Gastrocnemius medialis (tissue), 4 donors: ENCODE measurements at regions not wholly inside any gene's neighbourhood (a gene's known extent, or its start where the extent isn't known, plus 50 kb on each side); places are given as distances from the start of the nearest gene placed in this dataset.

Experiments
- ATAC-seq, 2 donors: fragments of 150-250 bp; one replicate each; pipeline ENCODE4 v1.9.1; 2016
- DNase-seq, 2 donors: peaks; one replicate each; pipeline ENCODE4 v3.0.0-alpha.2; 2019
- H3K27ac ChIP-seq, 4 donors: fragments of 200-600 bp; sonication (generic); 1 replicate in 1 of 4; 2 replicates in 3 of 4; pipeline ENCODE4 v1.5.1; 2016 to 2018; ENCODE audit warnings: mild to moderate bottlenecking in 2 of 4, moderate library complexity in 1 of 4
- H3K27me3 ChIP-seq, 3 donors: fragments of 200-600 bp; sonication (generic) in 2 of 3; 1 replicate in 1 of 3; 2 replicates in 2 of 3; pipeline versions ENCODE4 v1.5.1 to v1.6.0; 2016 to 2019; ENCODE audit warnings: mild to moderate bottlenecking in 1 of 3, moderate library complexity in 1 of 3
- H3K36me3 ChIP-seq, 2 donors: fragments of 200-600 bp; sonication (generic) in 1 of 2; one replicate each; pipeline ENCODE4 v1.5.1; 2017 to 2018
- H3K4me1 ChIP-seq, 2 donors: fragments of 200-600 bp; sonication (generic) in 1 of 2; one replicate each; pipeline ENCODE4 v1.5.1; 2016 to 2017; ENCODE audit warnings: mild to moderate bottlenecking in 2 of 2
- H3K4me3 ChIP-seq, 4 donors: fragments of 200-600 bp; sonication (generic) in 3 of 4; 1 replicate in 1 of 4; 2 replicates in 3 of 4; pipeline ENCODE4 v1.5.1; 2016 to 2019; ENCODE audit warnings: mild to moderate bottlenecking in 2 of 4
- H3K9me3 ChIP-seq, 3 donors: fragments of 200-600 bp; sonication (generic) in 2 of 3; 1 replicate in 1 of 3; 2 replicates in 2 of 3; pipeline ENCODE4 v1.5.1; 2016 to 2019
- CTCF ChIP-seq, 5 experiments: fragments of 450-650 bp in 3 of 5; fragments of 200-600 bp in 2 of 5; sonication (generic) in 2 of 5; IDR thresholded peaks in 4 of 5; conservative IDR thresholded peaks in 1 of 5; 1 replicate in 4 of 5; 2 replicates in 1 of 5; pipeline ENCODE4 v1.5.1; 2016 to 2019; ENCODE audit warnings: antibody characterized with exemption in 5 of 5, mild to moderate bottlenecking in 3 of 5, moderate library complexity in 3 of 5
- POLR2A ChIP-seq, 2 donors: fragments of 450-650 bp; IDR thresholded peaks; one replicate each; pipeline ENCODE4 v1.6.1; 2017; ENCODE audit warnings: antibody characterized with exemption in 2 of 2, mild to moderate bottlenecking in 2 of 2, moderate library complexity in 2 of 2
- in situ Hi-C, 4 donors: fragments of 200-750 bp; cut with MboI; loops; one replicate each; pipeline versions ENCODE4 v1.15.0 to v1.8.0; 2017; ENCODE audit warnings: low sequenced_read_pairs in 4 of 4
- intact Hi-C: fragments of 100-400 bp; cut with DNase I; formaldehyde crosslinking; loops from one replicate; pipeline ENCODE4 v1.15.1; 2023; ENCODE audit warnings: low total_unique reads

DNA sequence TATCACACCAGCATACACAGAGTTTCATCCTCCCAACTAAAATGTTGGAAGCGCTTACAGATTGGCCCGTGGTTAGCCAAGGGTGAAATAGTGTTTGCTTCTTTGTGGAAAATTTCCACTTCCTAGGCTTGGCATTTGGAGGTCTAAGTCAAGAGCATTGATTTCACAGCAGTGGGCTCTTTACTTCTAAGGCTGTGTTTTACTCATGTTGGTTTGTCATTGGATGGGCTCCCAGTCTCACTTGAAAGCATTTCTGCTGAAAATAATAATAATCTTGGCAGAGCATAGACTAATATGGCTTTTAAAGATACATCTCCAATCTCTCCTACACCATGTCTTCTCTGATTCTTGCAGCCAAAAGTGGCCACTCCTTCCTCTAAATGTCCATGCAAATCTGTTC, 82.9 kb downstream of the DYNAP start:
- in situ Hi-C loops (loop anchor here in 1 of 4 donors (25.0 kb wide), 1 partner anchor 237 kb away; no protein-coding TSS in a partner anchor), intact Hi-C loops (loop anchor here (5.0 to 10.0 kb wide), 2 partner anchors 117 to 229 kb away; no protein-coding TSS in a partner anchor)
- no peaks in the 10 kb centered on the region for H3K4me1 ChIP-seq
- H3K27me3 ChIP-seq = no peaks in the 10 kb centered on the region
- TF ChIP-seq CTCF (IDR thresholded peaks at IDR 0.05 in 4 of 5, conservative IDR thresholded peaks at IDR 0.05 in 1 of 5) = no peak
- TF ChIP-seq POLR2A (IDR thresholded peaks at IDR 0.05) = no peak
- ATAC-seq = no peak
- H3K27ac ChIP-seq = no peak overlapping the region
- DNase-seq = no peak
- H3K36me3 ChIP-seq = no peaks in the 10 kb centered on the region
- H3K4me3 ChIP-seq = no peak overlapping the region
- H3K9me3 ChIP-seq = no peaks in the 10 kb centered on the region

- in situ Hi-C loops = loop anchor here in 2 of 4 donors (25.0 kb wide), 1 partner anchor 312 kb away; no protein-coding TSS in a partner anchor
Measured at GRCh38 chr18:54675076-54675475, 84.0 kb downstream of the DYNAP start.

DNA sequence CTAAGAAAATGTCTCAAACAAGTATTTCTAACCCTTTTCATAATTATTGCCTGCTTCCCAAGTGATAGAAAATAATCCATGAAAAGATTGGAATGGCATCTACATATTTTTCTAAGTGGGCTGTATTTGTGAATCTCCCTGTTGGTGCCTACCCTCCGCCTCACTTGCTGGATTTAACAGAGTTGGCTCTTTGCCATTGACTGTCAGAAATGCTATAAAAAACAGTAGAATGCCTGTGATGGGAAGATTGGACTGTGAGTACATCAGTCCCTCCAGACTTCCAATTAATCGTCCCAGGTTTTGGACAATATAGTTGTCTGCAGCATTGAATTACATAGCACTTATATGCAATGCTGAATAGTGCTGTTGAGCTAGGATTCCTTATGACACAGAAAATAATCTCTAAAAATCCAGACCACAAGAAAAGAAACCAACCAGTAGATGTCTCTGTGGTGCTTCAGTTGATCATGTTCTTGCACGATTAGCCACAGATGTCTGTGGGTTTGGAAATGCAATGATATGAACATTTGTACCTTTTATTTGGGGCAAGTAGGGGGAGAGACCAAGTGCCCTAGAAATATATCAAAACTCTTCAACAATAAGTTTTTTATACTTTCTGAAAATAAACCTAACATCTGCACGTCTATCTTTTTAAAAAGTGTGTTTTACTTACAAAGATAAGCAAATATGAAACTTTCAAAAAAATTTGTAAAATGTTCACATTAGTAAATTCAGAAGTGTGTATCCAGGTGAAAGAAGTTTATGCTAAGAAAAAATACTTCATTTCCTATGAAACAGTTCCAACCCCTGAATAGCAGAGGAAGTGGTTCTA, 88.5 kb downstream of the DYNAP start:
- TF ChIP-seq CTCF (IDR thresholded peaks at IDR 0.05 in 4 of 5, conservative IDR thresholded peaks at IDR 0.05 in 1 of 5) (no peak), POLR2A (IDR thresholded peaks at IDR 0.05) (no peak)
- Histone ChIP-seq H3K4me3 (no peak overlapping the region), H3K27me3 (no peaks in the 10 kb centered on the region), H3K27ac (no peak overlapping the region), H3K4me1 (no peaks in the 10 kb centered on the region), H3K9me3 (no peaks in the 10 kb centered on the region), H3K36me3 (no peaks in the 10 kb centered on the region)
- in situ Hi-C loops (loop anchor here in 3 of 4 donors (10.0 to 25.0 kb wide), 2 partner anchors 305 to 308 kb away; no protein-coding TSS in a partner anchor), intact Hi-C loops (loop anchor here (10.0 kb wide), 1 partner anchor 235 kb away; no protein-coding TSS in a partner anchor)
- ATAC-seq (no peak), DNase-seq (no peak)

More at GRCh38 chr18:54675076-54675475, 84.0 kb downstream of the DYNAP start:
- no peak for TF ChIP-seq CTCF (IDR thresholded peaks at IDR 0.05 in 4 of 5, conservative IDR thresholded peaks at IDR 0.05 in 1 of 5)
- TF ChIP-seq POLR2A (IDR thresholded peaks at IDR 0.05) = no peak
- intact Hi-C loops = loop anchor here (10.0 kb wide), 1 partner anchor 230 kb away; no protein-coding TSS in a partner anchor
- no peaks in the 10 kb centered on the region for H3K9me3 ChIP-seq
- ATAC-seq (no peak), DNase-seq (no peak)
- H3K27me3 ChIP-seq = no peaks in the 10 kb centered on the region
- no peaks in the 10 kb centered on the region for H3K36me3 ChIP-seq
- no peak overlapping the region for H3K27ac ChIP-seq
- H3K4me1 ChIP-seq = no peaks in the 10 kb centered on the region
- H3K4me3 ChIP-seq = no peak overlapping the region

- H3K9me3 ChIP-seq = no peaks in the 10 kb centered on the region
- DNase-seq (no peak), ATAC-seq (no peak)
- in situ Hi-C loops (loop anchor here in 3 of 4 donors (10.0 to 25.0 kb wide), 2 partner anchors 300 to 303 kb away; no protein-coding TSS in a partner anchor), intact Hi-C loops (no loop called here)
- no peaks in the 10 kb centered on the region for H3K36me3 ChIP-seq
- no peak overlapping the region for H3K4me3 ChIP-seq
- H3K27me3 ChIP-seq = no peaks in the 10 kb centered on the region
- no peaks in the 10 kb centered on the region for H3K4me1 ChIP-seq
- TF ChIP-seq CTCF (IDR thresholded peaks at IDR 0.05 in 4 of 5, conservative IDR thresholded peaks at IDR 0.05 in 1 of 5) = no peak
- TF ChIP-seq POLR2A (IDR thresholded peaks at IDR 0.05) = no peak
- H3K27ac ChIP-seq = no peak overlapping the region
Measured at GRCh38 chr18:54684784-54685183, 93.7 kb downstream of the DYNAP start.
